Osteoblast (primary cell): ENCODE measurements at regions not wholly inside any gene's neighbourhood (a gene's known extent, or its start where the extent isn't known, plus 50 kb on each side); places are given as distances from the start of the nearest gene placed in this dataset.
"Not testable (repeated sequence)": the region's sequence is repeated elsewhere in the genome, so short reads cannot be mapped to it uniquely, and the experiment has no call there.

ENCODE experiments used
- DNase-seq: peaks from one replicate; pipeline ENCODE4 v3.0.0; 2011; ENCODE audit warnings: low spot score, mixed read lengths; ENCODE audit not compliant: insufficient read length; ENCODE audit errors: missing footprints
- H2AFZ ChIP-seq: 2 replicates; pipeline ENCODE4 v1.6.0; 2011; ENCODE audit warnings: mild to moderate bottlenecking, low read length
- H3K27ac ChIP-seq: 2 replicates; pipeline ENCODE4 v1.5.1; 2011; ENCODE audit warnings: mild to moderate bottlenecking, low read depth, low read length, moderate library complexity
- H3K27me3 ChIP-seq: 2 replicates; pipeline ENCODE4 v1.6.0; 2012; ENCODE audit warnings: mild to moderate bottlenecking, control low read depth, inconsistent platforms, low read length, moderate library complexity; ENCODE audit not compliant: insufficient read depth
- H3K36me3 ChIP-seq: 2 replicates; pipeline ENCODE4 v1.5.1; 2011; ENCODE audit warnings: mild to moderate bottlenecking, low read length, control low read depth, moderate library complexity; ENCODE audit not compliant: insufficient read depth
- H3K4me1 ChIP-seq: 2 replicates; pipeline ENCODE4 v1.5.1; 2011; ENCODE audit warnings: mild to moderate bottlenecking, low read length, control low read depth, moderate library complexity; ENCODE audit not compliant: insufficient read depth
- H3K4me2 ChIP-seq: 2 replicates; pipeline ENCODE4 v1.6.0; 2011; ENCODE audit warnings: mild to moderate bottlenecking, low read length; ENCODE audit not compliant: insufficient read depth
- H3K4me3 ChIP-seq: fragments of 200-600 bp; sonication (generic); 3 replicates; pipeline ENCODE4 v1.5.1; 2012; ENCODE audit warnings: mild to moderate bottlenecking, low read length, inconsistent platforms; ENCODE audit not compliant: insufficient read depth
- H3K79me2 ChIP-seq: 2 replicates; pipeline ENCODE4 v1.6.0; 2012; ENCODE audit warnings: mild to moderate bottlenecking, low read length, control low read depth, inconsistent platforms; ENCODE audit not compliant: insufficient read depth
- H3K9me3 ChIP-seq: 2 replicates; pipeline ENCODE4 v1.5.1; 2011; ENCODE audit warnings: low read depth, low read length, control low read depth
- H4K20me1 ChIP-seq: 2 replicates; pipeline ENCODE4 v1.6.0; 2012; ENCODE audit warnings: mild to moderate bottlenecking, low read length, control low read depth; ENCODE audit not compliant: insufficient read depth
- TF ChIP-seq, protein P1 (sequence below): IDR thresholded peaks from 2 replicates; pipeline ENCODE4 v1.5.1; 2011; ENCODE audit warnings: mild to moderate bottlenecking, low read depth, low read length, moderate library complexity; ENCODE audit errors: extremely low read depth

DNA sequence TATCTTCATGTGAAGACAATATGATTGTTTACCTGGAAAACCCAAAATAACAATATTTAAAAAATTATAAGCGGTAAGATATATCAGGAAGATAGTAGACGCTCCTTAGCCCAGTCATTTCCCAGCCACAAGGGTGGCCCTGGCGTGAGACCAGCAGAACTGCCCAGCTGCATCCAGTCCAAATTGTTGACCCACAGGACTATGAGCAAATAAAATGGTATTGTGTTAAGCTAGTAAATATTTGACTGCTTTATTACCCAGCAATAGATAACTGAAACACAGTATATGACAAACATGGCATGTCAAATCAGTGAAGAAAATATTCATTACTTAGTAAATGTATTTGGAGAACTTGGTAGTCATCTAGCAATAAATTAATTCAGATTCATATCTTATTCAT is 294.3 kb upstream of the SPAG17 start:
- no peaks in the 10 kb centered on the region for H3K9me3 ChIP-seq

DNA sequence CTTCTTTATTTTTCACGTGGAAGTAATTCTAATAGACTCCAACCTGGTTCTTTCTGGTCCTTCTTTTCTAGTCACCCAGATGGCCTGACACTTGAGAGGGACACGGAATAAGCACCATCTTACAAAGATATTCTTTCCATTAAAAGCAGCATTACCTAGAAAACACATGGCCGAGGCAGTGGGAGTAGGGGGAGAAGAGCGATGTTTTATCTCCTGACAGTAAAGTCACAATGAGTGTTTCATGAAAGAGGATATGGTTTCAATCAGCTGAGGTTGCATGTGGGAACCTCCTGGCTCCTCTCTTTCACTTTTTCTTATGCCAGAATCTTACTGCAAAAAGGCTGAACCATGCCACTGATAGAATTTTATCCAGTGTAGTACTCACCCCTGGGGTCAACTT is 288.8 kb upstream of the SPAG17 start:
- DNase-seq, result no peak
- no peaks in the 10 kb centered on the region for H3K27me3 ChIP-seq
- no peaks in the 10 kb centered on the region for H3K79me2 ChIP-seq
- H3K4me3 ChIP-seq, result no peak overlapping the region
- H4K20me1 ChIP-seq, result no peaks in the 10 kb centered on the region
- no peak overlapping the region for H3K4me2 ChIP-seq
- TF ChIP-seq, protein P1, sequence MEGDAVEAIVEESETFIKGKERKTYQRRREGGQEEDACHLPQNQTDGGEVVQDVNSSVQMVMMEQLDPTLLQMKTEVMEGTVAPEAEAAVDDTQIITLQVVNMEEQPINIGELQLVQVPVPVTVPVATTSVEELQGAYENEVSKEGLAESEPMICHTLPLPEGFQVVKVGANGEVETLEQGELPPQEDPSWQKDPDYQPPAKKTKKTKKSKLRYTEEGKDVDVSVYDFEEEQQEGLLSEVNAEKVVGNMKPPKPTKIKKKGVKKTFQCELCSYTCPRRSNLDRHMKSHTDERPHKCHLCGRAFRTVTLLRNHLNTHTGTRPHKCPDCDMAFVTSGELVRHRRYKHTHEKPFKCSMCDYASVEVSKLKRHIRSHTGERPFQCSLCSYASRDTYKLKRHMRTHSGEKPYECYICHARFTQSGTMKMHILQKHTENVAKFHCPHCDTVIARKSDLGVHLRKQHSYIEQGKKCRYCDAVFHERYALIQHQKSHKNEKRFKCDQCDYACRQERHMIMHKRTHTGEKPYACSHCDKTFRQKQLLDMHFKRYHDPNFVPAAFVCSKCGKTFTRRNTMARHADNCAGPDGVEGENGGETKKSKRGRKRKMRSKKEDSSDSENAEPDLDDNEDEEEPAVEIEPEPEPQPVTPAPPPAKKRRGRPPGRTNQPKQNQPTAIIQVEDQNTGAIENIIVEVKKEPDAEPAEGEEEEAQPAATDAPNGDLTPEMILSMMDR, result no peak
- no peak overlapping the region for H3K27ac ChIP-seq
- no peaks in the 10 kb centered on the region for H3K9me3 ChIP-seq
- H2AFZ ChIP-seq, result no peak overlapping the region
- H3K36me3 ChIP-seq, result no peaks in the 10 kb centered on the region
- H3K4me1 ChIP-seq, result no peaks in the 10 kb centered on the region

More for the DNA sequence above, 294.3 kb upstream of the SPAG17 start:
- no peak overlapping the region for H3K4me3 ChIP-seq
- H3K4me2 ChIP-seq, result no peak overlapping the region
- no peak for DNase-seq
- no peak overlapping the region for H3K27ac ChIP-seq
- no peaks in the 10 kb centered on the region for H3K36me3 ChIP-seq
- no peaks in the 10 kb centered on the region for H3K79me2 ChIP-seq
- no peak overlapping the region for H2AFZ ChIP-seq
- no peaks in the 10 kb centered on the region for H3K4me1 ChIP-seq
- H3K27me3 ChIP-seq, result no peaks in the 10 kb centered on the region
- TF ChIP-seq, protein P1, result no peak
- no peaks in the 10 kb centered on the region for H4K20me1 ChIP-seq

DNA sequence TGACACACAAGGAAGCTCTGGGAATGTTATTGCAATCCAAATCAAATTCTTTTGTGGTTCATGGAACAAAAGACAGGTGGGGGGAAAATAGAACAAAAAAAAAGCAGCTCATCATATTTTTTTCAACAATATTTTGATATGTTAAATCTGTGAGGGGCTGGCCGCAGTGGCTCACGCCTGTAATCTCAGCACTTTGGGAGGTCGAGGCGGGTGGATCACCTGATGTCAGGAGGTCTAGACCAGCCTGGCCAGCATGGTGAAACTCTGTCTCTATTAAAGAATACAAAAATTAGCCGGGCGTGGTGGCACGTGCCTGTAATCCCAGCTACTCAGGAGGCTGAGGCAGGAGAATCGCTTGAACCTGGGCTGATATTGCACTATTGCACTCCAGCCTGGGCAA is 279.4 kb upstream of the SPAG17 start:
- not testable (repeated sequence) for H2AFZ ChIP-seq, DNase-seq, H3K9me3 ChIP-seq, H3K4me1 ChIP-seq, H3K27me3 ChIP-seq, H4K20me1 ChIP-seq, H3K79me2 ChIP-seq, H3K4me3 ChIP-seq, H3K27ac ChIP-seq, H3K4me2 ChIP-seq, H3K36me3 ChIP-seq

DNA sequence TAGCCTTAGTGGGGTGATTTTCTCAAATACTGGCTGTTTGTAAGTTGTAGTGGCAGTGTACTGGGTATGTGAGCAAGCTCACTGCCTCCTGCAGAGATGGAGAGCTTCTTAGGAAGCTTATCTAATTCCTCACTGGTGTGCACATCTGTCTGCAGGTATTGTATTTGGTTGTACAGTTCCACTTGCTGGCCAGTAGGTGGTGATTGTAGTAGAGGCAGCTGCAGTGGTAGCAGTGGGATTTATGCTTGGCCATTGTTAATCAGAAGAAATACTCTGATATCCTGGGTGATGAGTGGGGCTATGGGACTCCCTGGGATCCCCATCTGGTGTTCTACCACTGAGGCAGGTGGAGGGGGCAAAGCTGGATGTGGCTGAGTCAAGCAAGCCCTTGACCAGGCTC is 276.1 kb upstream of the SPAG17 start:
- no peak overlapping the region for H2AFZ ChIP-seq
- TF ChIP-seq, protein P1, result peak; percentile 38

More for the DNA sequence above, 276.1 kb upstream of the SPAG17 start:
- Histone ChIP-seq H3K4me1 (no peaks in the 10 kb centered on the region), H3K4me3 (no peak overlapping the region), H3K9me3 (no peaks in the 10 kb centered on the region), H4K20me1 (no peaks in the 10 kb centered on the region), H3K27me3 (no peaks in the 10 kb centered on the region), H3K79me2 (no peaks in the 10 kb centered on the region), H3K4me2 (no peak overlapping the region), H3K36me3 (no peaks in the 10 kb centered on the region), H3K27ac (no peak overlapping the region)
- peak; percentile 5 for DNase-seq
